ENCODE measurements at regions not wholly inside any gene's neighbourhood (a gene's known extent, or its start where the extent isn't known, plus 50 kb on each side); places are given as distances from the start of the nearest gene placed in this dataset.

GRCh38 chr9:107087222-107087621, 195.9 kb upstream of the RAD23B start:
- ATAC-seq (ENCODE audit: low read depth): no peak

More at GRCh38 chr9:107087222-107087621, 195.9 kb upstream of the RAD23B start:
- H3K4me3 ChIP-seq (ENCODE audit: insufficient read depth, low read depth, low read length): no peak overlapping the region
- no peak overlapping the region for H3K27ac ChIP-seq (ENCODE audit: insufficient read depth, low read length)
- no peak overlapping the region for H2BK5ac ChIP-seq (ENCODE audit: low read depth, low read length, poor library complexity, severe bottlenecking)
- no peak overlapping the region for H2AFZ ChIP-seq (replicated peaks; ENCODE audit: low read length, poor library complexity)
- H3K18ac ChIP-seq (ENCODE audit: low read depth, low read length): no peak overlapping the region
- no peak overlapping the region for H2AK9ac ChIP-seq (replicated peaks; ENCODE audit: low read depth, low read length, poor library complexity)
- H3K79me1 ChIP-seq (ENCODE audit: low read depth in 1 of 2, low read length in 2 of 2): no peaks in the 10 kb centered on the region
- ChIA-PET CTCF (no interaction called here), POLR2A (ENCODE audit: unreplicated experiment) (no interaction called here)
- no TSS peak for BruUV-seq (replicated peaks)
- no peak overlapping the region for H4K5ac ChIP-seq (ENCODE audit: low read depth, low read length)
- H3K4me1 ChIP-seq (ENCODE audit: control insufficient read depth, insufficient read depth, low read length): no peaks in the 10 kb centered on the region
- in situ Hi-C loops (cut with MboI; ENCODE audit: low sequenced_read_pairs): no loop called here
- no peak overlapping the region for H4K8ac ChIP-seq (ENCODE audit: low read depth in 2 of 2, low read length in 2 of 2)
- no peak overlapping the region for H2BK20ac ChIP-seq (ENCODE audit: low read depth, low read length)
- no peak overlapping the region for H3K23ac ChIP-seq (ENCODE audit: low read depth, low read length)
- no peak overlapping the region for H2BK120ac ChIP-seq (ENCODE audit: low read depth, low read length)
- no peaks in the 10 kb centered on the region for H3K36me3 ChIP-seq (ENCODE audit: control insufficient read depth, insufficient read depth, low read length)
- no peak overlapping the region for H3K56ac ChIP-seq (ENCODE audit: extremely low read depth, insufficient read depth, low read length)
- dilution Hi-C loops (cut with HindIII; ENCODE audit: low sequenced_read_pairs, unreplicated experiment): no loop called here
- H4K91ac ChIP-seq (ENCODE audit: insufficient read depth, low read depth, low read length): no peak overlapping the region
- H3K14ac ChIP-seq (replicated peaks; ENCODE audit: low read depth, low read length): no peak overlapping the region
- no CpG with 5 or more reads among the region's 3 CpGs for WGBS, 2 experiments (ENCODE audit: extremely low coverage in 2 of 2, insufficient read length in 1 of 2)
- H3K9ac ChIP-seq (ENCODE audit: low read depth, low read length): no peak overlapping the region
- H2BK15ac ChIP-seq (ENCODE audit: low read depth, low read length): no peak overlapping the region
- no peak for DNase-seq
- TF ChIP-seq CHD1 (IDR thresholded peaks at IDR 0.05; ENCODE audit: low read depth, low read length) (no peak), FOS (IDR thresholded peaks at IDR 0.05; ENCODE audit: low read depth, low read length) (no peak), CEBPB (IDR thresholded peaks at IDR 0.05; ENCODE audit: low read depth, low read length) (no peak), CTCF (conservative IDR thresholded peaks at IDR 0.05; ENCODE audit: low read depth, low read length) (no peak), SMC3 (IDR thresholded peaks at IDR 0.05; ENCODE audit: low read depth, low read length) (no peak), RCOR1 (IDR thresholded peaks at IDR 0.05; ENCODE audit: insufficient replicate concordance, low read length) (no peak), RAD21 (IDR thresholded peaks at IDR 0.05; ENCODE audit: low read length) (no peak), RFX5 (IDR thresholded peaks at IDR 0.05; ENCODE audit: low read depth, low read length) (no peak), MAZ (IDR thresholded peaks at IDR 0.05; ENCODE audit: borderline replicate concordance, low read depth, low read length) (no peak)
- 0 out of 2 replicates have a peak, but pooled peaks cover 2% of the 10 kb centered on the region for H3K27me3 ChIP-seq (ENCODE audit: control insufficient read depth, insufficient read depth, low read length)
- H4K20me1 ChIP-seq (ENCODE audit: insufficient read depth, low read length): no peaks in the 10 kb centered on the region
- H2AK5ac ChIP-seq (ENCODE audit: low read depth, low read length): no peak overlapping the region
- no peak overlapping the region for H3K4ac ChIP-seq (ENCODE audit: low read depth, low read length)
- H3K9me1 ChIP-seq (ENCODE audit: insufficient read depth, low read length): no peaks in the 10 kb centered on the region
- no peak overlapping the region for H3K4me2 ChIP-seq (ENCODE audit: low read depth, low read length)
- H3K9me3 ChIP-seq (ENCODE audit: control insufficient read depth, insufficient read depth, low read length): no peaks in the 10 kb centered on the region
- intact Hi-C loops (cut with micrococcal nuclease): no loop called here
